HG02981 (cell line): ENCODE measurements at regions not wholly inside any gene's neighbourhood (a gene's known extent, or its start where the extent isn't known, plus 50 kb on each side); places are given as distances from the start of the nearest gene placed in this dataset.

ENCODE experiments used
- ATAC-seq: cut with Tn5 transposase; IDR thresholded peaks from one replicate; pipeline ENCODE4 v1.9.1; 2021; ENCODE audit warnings: mild to moderate bottlenecking, moderate library complexity; ENCODE audit not compliant: unreplicated experiment

DNA sequence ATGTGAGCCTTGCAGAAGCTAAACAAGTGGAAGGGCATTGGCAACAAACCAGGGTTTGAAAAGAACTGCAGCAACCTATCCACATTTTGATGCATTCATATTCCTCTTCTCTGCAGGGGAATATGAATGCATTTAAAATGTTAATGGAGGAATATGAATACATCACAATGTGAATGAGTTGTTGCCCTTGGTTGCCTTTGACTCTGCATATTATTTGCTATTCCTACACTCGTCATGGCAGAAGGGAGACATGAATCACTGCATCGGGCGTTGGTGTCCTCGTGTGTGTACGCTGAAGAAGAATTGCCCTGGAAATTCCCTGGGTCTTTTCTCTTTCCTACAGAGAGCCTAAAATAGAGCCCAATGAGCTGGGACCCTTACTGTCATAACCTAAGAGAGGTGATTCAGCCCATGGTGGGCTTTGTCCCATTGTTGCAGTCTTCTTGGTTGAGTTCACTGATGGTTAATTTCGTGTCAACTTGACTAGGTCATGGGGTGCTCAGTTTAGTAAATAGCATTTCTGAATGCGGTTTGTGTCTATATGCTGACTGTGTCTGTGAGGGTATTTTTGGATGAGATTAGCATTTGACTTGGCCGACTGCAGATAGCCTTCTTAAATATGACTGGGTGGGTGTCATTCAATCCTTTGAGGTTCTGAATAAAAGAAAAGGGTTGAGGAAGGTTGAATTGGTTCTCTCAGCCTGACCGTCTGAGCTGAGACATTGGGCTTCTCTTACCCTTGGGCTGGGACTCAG is 1422.9 kb upstream of the TMEM132C start:
- no peak for ATAC-seq

GRCh38 chr12:126847005-126847629 is 1419.9 kb upstream of the TMEM132C start:
- no peak for ATAC-seq

GRCh38 chr12:126855768-126856167 is 1411.2 kb upstream of the TMEM132C start:
- ATAC-seq: no peak

DNA sequence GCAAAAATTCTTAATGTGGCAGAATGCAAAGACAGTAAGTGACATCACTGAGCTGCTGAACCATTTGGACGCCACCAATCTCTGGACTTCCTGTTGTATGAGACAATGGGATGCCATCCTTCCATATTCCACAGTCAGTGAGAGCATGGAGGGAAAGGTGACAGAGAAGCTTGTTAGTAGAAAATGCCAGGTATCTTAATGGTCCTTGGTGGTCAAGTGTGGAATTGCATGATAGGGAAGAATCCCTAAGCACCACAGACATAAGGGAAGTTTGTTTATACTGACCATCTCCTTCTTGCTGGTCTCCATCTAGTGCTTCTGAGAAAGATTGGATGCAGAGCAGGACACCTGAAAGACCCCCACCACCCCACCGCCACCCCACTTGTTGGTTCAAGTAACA is 1410.0 kb upstream of the TMEM132C start:
- no peak for ATAC-seq

DNA sequence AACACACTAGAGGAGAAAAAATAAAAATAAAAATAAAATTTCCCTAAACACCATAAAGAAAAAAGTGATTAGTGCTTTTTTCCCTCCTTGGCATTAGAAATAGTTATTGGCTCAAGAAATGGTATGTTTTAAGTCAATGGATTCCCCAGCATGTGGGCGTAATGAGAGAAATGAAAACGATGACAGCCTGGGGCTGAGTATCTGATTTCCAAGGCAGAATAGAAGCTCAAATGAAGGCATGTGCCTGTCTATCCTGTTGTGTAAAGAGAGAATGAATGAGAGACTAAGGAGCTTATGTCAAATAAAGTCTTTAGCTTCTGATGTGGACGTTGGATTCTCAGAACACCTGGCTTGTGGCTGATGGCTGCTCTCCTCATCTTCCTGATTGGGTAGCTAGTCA is 1408.4 kb upstream of the TMEM132C start:
- no peak for ATAC-seq

- no peak for ATAC-seq
Measured at GRCh38 chr12:126860210-126860609, 1406.8 kb upstream of the TMEM132C start.

GRCh38 chr12:126862500-126862899 is 1404.5 kb upstream of the TMEM132C start:
- ATAC-seq: no peak

DNA sequence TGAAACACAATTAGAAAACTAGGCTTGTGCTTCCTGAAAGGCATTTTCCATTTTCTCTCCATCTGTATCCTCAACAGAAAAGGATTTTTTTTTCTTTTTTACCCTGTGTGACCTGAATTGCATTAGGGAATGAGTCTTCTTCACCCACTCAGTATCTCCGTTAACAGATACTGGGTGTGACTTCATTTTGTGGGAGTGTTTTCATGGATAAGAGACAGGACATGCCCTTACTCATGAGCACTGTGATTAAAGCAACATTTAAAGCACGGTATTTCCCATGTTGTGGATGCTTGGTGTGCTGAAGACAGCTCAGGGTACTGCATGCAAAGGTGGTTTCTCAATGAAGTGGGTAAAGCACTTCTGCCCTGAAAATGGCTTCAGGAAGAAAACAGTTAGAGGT is 1397.3 kb upstream of the TMEM132C start:
- ATAC-seq: no peak

GRCh38 chr12:126873701-126874100 is 1393.3 kb upstream of the TMEM132C start:
- ATAC-seq: no peak

GRCh38 chr12:126874427-126875026 is 1392.4 kb upstream of the TMEM132C start:
- peak; percentile 90 for ATAC-seq

GRCh38 chr12:126879842-126880241 is 1387.1 kb upstream of the TMEM132C start:
- ATAC-seq: no peak

DNA sequence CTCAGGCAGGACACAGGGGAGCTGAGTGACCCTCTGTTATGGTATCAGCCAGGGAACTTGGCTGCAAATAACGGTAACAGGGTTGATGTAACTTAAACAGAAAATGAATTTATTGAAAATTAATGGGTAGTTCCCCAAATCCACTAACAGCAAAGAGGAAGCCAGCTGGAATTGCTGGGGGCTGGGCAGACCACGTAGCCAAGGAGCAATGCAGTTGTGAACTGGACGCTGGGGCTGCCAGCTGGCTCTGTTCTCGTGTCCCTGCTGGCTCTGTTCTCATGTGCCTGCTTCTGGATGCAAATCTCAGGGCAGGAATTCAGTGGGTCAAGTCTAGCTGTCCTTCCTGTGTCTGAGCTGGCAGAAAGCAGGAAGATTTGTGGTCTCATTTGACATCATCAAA is 1383.3 kb upstream of the TMEM132C start:
- no peak for ATAC-seq

GRCh38 chr12:126889501-126889900 is 1377.5 kb upstream of the TMEM132C start:
- ATAC-seq: no peak

DNA sequence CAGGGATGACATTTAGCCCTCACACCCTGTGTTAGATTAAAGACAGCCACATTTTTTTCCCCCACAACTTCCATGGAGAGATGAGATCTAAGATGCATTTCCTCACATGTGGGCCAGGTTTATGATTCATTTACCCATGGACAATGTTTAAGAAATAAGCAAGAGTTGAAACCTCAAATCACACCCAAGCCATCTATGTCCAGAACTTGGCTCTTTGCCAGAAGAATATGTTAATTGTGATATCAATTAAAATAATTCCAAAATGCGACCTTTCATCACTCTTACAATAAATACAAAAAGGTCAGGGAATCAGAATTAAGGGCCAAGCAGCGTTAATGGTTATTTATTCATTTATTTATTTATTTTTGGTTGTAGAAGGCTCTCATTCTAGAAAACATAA is 1376.9 kb upstream of the TMEM132C start:
- ATAC-seq: no peak

DNA sequence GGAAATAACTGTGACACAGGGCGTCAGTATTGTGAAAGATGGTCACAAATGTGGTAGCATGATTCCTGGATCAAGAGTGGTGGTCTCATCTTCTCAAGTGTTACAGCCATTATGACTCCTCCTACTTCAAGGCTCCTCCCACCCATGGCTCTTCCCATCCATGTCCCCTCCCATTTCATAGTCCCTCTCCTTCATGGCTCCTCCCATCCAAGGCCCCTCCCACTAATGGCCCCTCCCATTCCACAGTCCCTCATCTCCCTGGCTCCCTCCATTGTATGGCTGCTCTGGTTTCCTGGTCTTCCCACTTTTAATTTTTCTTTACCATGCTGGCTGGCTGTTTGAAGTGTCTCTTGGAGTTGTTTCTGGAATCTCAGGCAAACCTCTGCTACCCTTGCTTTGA is 1375.2 kb upstream of the TMEM132C start:
- ATAC-seq: no peak

DNA sequence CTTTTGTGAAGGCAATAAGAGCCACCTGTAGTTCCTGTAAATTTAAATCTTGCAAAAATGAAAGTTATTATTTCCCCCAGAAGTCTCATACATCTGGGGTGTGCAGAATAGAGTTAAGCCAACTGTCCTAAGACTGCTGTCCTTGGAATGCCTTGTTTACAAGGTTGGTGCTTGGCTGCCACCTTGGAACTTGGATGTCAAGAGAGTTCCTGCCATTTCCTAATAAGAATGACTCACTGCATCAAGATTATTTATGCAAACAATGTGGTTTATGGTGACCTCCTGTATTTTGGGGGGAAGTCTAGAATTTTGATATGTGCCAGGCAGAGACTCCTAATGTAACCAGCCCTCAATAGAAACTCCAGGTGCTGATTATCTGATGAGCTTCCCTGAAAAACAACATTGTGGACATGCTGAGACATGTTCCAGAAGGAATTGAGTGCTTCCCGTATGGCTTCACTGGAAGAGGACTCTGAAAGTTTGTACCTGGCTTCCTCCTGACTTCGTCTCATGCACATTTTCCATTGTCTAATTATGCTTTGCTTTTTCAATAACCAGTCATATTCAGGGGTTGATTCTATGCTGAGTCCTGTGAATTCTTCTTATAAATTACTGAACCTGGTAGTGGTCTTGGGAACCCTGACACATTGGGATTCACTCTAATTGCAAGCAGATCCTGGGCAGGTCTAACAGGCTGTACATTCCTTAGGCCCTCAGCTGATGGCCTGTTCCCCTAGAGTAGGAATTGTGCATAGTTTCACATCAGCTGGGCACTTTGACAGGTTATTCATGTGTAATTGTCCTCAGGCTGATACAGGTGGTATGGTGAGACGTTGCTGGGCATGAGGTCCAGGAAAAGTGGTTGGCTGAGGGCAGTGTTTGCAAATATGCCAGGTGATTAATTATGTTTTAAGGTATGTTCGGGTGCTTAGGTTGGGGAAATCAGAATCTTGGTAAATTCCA is 1370.7 kb upstream of the TMEM132C start:
- no peak for ATAC-seq

GRCh38 chr12:126897102-126897501 is 1369.9 kb upstream of the TMEM132C start:
- ATAC-seq: no peak

DNA sequence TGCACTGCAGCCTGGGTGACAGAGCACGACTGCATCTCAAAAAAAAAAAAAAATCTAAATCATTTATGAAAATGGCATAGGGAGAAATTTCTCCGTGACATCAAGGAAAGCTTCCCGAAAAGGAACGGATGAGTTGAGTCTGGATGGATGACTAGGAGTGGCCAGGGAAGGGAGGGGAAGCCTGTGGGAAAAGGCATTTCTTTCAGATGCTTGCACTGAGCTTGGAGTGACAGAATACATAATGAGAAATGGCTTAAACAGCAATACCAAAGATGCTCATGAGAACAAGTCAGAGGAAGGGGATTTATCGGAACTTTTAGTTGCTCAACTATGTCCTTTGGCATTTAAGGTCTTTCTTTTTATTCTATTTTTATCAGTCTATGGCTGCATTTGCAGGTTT is 1369.2 kb upstream of the TMEM132C start:
- no peak for ATAC-seq

- no peak for ATAC-seq
Measured at GRCh38 chr12:126898562-126898961, 1368.4 kb upstream of the TMEM132C start.

- no peak for ATAC-seq
Measured at GRCh38 chr12:126899926-126900792, 1366.8 kb upstream of the TMEM132C start.
